Ovary (tissue), 7 donors: ENCODE measurements at regions not wholly inside any gene's neighbourhood (a gene's known extent, or its start where the extent isn't known, plus 50 kb on each side); places are given as distances from the start of the nearest gene placed in this dataset.

Experiments used
- DNase-seq, 5 donors: peaks; one replicate each; pipeline ENCODE4 v3.0.0-alpha.2; 2019 to 2020
- H3K27ac ChIP-seq, 2 donors: fragments of 200-600 bp; one replicate each; pipeline versions ENCODE4 v1.5.1 to v1.8.0; 2019 to 2022
- H3K27me3 ChIP-seq: fragments of 200-600 bp; one replicate; pipeline ENCODE4 v1.8.0; 2022
- H3K36me3 ChIP-seq: fragments of 200-600 bp; sonication (generic); one replicate; pipeline ENCODE4 v1.5.1; 2019
- H3K4me1 ChIP-seq: one replicate; pipeline ENCODE4 v1.8.1; 2013; ENCODE audit warnings: mild to moderate bottlenecking, moderate library complexity; ENCODE audit not compliant: insufficient read depth
- H3K4me3 ChIP-seq: fragments of 200-600 bp; sonication (generic); one replicate; pipeline ENCODE4 v1.5.1; 2017
- H3K9me3 ChIP-seq, 2 donors: fragments of 200-600 bp in 1 of 2; sonication (generic) in 1 of 2; one replicate each; pipeline versions ENCODE4 v1.5.1 to v1.8.1; 2013 to 2019; ENCODE audit warnings: mild to moderate bottlenecking in 1 of 2, moderate library complexity in 1 of 2
- CTCF ChIP-seq, 3 donors: fragments of 450-650 bp in 2 of 3; fragments of 200-600 bp in 1 of 3; IDR thresholded peaks; one replicate each; pipeline versions ENCODE4 v1.5.1 to v1.8.0; 2016 to 2022; ENCODE audit warnings: antibody characterized with exemption in 3 of 3, mild to moderate bottlenecking in 1 of 3
- EP300 ChIP-seq: sonication (generic); formaldehyde crosslinking; IDR thresholded peaks from one replicate; pipeline ENCODE4 v1.6.1; 2017; ENCODE audit warnings: antibody characterized with exemption
- POLR2A ChIP-seq: fragments of 450-650 bp; IDR thresholded peaks from one replicate; pipeline ENCODE4 v1.6.1; 2017; ENCODE audit warnings: antibody characterized with exemption, mild to moderate bottlenecking, moderate library complexity
- WGBS, 3 donors: extraction: QIAGEN DNeasy Blood & Tissue Kit in 1 of 3; methylation state at CpG; one replicate each; pipeline versions ENCODE4 v1.1.5 to v1.1.7; 2013 to 2017; 5-methylcytosine and 5-hydroxymethylcytosine counted together
- intact Hi-C, 4 donors: fragments of 100-400 bp; cut with DNase I; formaldehyde crosslinking; loops; one replicate each; pipeline versions ENCODE4 v1.11.0 to v1.15.1; 2022 to 2023
- donor health status: DM: no; HTN: no; CAD: no; lungs with moderate emphysema.
- donor health status: DM: no; HTN: no; CAD: no.
- donor health status: Bipolar disorder and iron deficiency.
- donor health status: DM: no; HTN: no; CAD: no.
- donor health status: DM: yes; HTN: yes; CAD: no.

DNA sequence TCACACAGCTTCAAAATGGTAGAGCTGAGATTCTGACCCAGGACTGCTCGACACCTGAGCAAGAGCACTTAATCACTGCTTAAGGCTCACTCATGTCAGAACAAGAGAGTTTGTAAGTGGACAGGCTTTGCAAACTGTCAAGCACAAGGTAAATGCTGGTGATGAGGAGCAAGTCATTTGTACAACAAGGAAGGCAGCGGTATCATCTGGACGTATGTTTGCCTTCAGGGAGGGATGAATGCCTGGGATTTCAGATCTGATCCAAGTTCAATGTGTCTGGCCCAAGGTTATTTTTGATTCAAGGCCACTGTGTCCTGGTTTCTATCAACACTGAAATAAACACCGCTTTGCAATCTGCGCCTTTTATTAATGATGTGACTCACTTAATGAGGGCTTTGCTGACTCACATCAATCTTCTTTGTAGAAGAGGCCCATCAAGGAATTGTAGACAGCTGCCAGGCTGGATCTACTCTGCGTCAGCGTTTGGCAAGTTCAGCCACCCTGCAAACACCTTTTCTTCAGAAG is 174.4 kb upstream of the HS3ST3A1 start:
- H3K4me3 ChIP-seq, result no peak overlapping the region
- peak in 2 of 5 donors; percentile 19 to 34 for DNase-seq
- H3K27me3 ChIP-seq, result no peaks in the 10 kb centered on the region
- no peak for TF ChIP-seq CTCF (IDR thresholded peaks at IDR 0.05)
- TF ChIP-seq POLR2A, result no peak
- TF ChIP-seq EP300, result no peak
- H3K27ac ChIP-seq, result peak overlapping the region in 1 of 2 donors; percentile 5
- H3K9me3 ChIP-seq, result no peaks in the 10 kb centered on the region
- no peaks in the 10 kb centered on the region for H3K36me3 ChIP-seq
- intact Hi-C loops, result no loop called here
- H3K4me1 ChIP-seq, result peaks cover 9% of the 10 kb centered on the region
- WGBS, 3 donors, result 10 to 20% (median 15%) methylated on average over 7 of the region's 7 CpGs

GRCh38 chr17:13777003-13777402 is 175.3 kb upstream of the HS3ST3A1 start:
- Histone ChIP-seq H3K27me3 (no peaks in the 10 kb centered on the region), H3K9me3 (no peaks in the 10 kb centered on the region), H3K4me3 (no peak overlapping the region), H3K27ac (peak overlapping the region in 1 of 2 donors; percentile 5), H3K4me1 (peaks cover 9% of the 10 kb centered on the region), H3K36me3 (no peaks in the 10 kb centered on the region)
- intact Hi-C loops, result no loop called here
- no peak for TF ChIP-seq CTCF (IDR thresholded peaks at IDR 0.05)
- no peak for TF ChIP-seq EP300
- no peak for TF ChIP-seq POLR2A
- WGBS, 3 donors, result 10 to 36% (median 12%) methylated on average over 7 of the region's 7 CpGs
- peak in 4 of 5 donors; percentile 22 to 46 (median 29) for DNase-seq

DNA sequence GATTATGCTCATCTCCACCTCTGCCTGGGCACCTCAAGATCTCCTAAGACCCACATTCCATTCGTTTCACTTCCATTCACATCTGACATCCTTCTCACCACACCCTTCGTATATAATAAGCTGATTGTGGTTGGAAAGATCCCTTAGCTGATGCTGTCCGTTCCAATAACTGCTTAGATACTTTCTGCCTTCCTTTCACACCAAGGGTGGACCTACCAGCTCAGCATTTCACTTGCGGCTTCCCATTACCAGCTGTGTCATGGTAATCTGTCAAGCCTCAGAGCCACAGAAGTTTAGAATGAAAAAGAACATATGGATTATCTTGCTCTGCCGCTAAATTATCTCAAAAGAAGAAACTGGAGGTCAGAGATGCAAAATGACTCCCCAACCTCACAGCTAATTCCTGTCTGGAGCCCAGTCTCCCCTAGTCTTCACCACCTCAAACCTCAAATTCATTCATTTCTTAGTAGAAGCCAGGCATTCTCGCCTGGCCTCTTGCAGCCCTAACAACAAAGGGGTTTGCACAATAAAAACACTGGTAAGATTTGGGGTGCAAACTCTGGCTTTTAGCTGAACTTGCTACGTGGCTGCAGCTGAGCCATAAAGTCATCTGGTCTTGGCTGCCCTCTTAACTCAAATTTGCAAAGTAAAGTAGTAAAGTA is 182.8 kb upstream of the HS3ST3A1 start:
- H3K27ac ChIP-seq, result no peak overlapping the region
- DNase-seq, result no peak
- H3K36me3 ChIP-seq, result no peaks in the 10 kb centered on the region
- TF ChIP-seq CTCF (IDR thresholded peaks at IDR 0.05) (no peak), POLR2A (no peak), EP300 (no peak)
- 60 to 71% (median 70%) methylated on average over 7 of the region's 7 CpGs for WGBS, 3 donors
- H3K4me3 ChIP-seq, result no peak overlapping the region
- H3K9me3 ChIP-seq, result no peaks in the 10 kb centered on the region
- H3K27me3 ChIP-seq, result no peaks in the 10 kb centered on the region
- intact Hi-C loops, result no loop called here
- peaks cover 4% of the 10 kb centered on the region for H3K4me1 ChIP-seq

DNA sequence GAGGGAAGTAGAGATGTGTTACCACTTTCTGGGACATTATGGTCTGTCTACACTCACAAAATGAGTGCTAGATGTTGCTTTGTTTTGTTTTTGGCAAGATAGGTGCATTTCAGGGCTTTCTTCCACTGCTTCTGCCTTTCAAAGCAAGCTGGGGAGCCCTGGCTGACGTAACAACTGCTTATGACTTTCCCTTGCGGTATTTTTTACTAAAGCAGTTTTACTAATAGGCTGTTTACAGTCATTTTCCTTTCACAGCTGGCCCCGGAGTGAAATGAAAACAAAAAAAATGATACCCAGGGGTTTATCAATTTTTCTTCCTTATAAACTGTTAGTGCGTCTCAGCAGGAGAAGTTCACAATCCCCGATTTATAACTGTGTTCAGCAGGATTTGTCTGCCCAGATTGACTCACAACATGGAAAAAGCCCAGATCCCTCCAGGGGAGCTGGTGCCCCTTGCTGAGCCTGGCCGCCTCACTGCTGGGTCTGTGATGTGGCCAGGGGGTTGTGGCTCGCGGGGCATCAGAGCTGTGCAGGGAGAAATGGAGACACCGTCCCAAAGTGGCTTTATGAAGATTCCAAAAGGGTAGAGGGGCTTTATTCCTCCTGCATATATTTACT is 184.4 kb upstream of the HS3ST3A1 start:
- intact Hi-C loops, result no loop called here
- WGBS, 3 donors, result 43 to 65% (median 47%) methylated on average over 9 of the region's 9 CpGs
- DNase-seq, result peak in 2 of 5 donors; percentile 19 to 35

More for the DNA sequence above, 184.4 kb upstream of the HS3ST3A1 start:
- Histone ChIP-seq H3K4me1 (peaks cover 4% of the 10 kb centered on the region), H3K27me3 (no peaks in the 10 kb centered on the region), H3K9me3 (no peaks in the 10 kb centered on the region), H3K4me3 (no peak overlapping the region), H3K36me3 (no peaks in the 10 kb centered on the region), H3K27ac (no peak overlapping the region)
- TF ChIP-seq POLR2A (no peak), EP300 (no peak), CTCF (IDR thresholded peaks at IDR 0.05) (no peak)
